ENCODE measurements at regions not wholly inside any gene's neighbourhood (a gene's known extent, or its start where the extent isn't known, plus 50 kb on each side); places are given as distances from the start of the nearest gene placed in this dataset.

- no peak for TF ChIP-seq POLR2A (IDR thresholded peaks at IDR 0.05; ENCODE audit: low read length)
- no peak for TF ChIP-seq GATA1 (IDR thresholded peaks at IDR 0.05; ENCODE audit: low read depth, low read length)
Observed at GRCh38 chr14:82035397-82035796, 501.7 kb upstream of the SEL1L start.

Data from erythroblast (primary cell).